K562 (cell line): ENCODE measurements at regions not wholly inside any gene's neighbourhood (a gene's known extent, or its start where the extent isn't known, plus 50 kb on each side); places are given as distances from the start of the nearest gene placed in this dataset.

Source experiments
- ATAC-seq: fragments of 200-7000 bp; cut with Tn5 transposase; 3 replicates; pipeline ENCODE4 v1.9.1; 2020; ENCODE audit warnings: moderate library complexity
- BruUV-seq: library from RNA; stranded (reverse); fragments of 400-500 nt; replicated peaks from 2 replicates; lab custom pipeline; 2021; lab: Mats Ljungman, UMichigan
- CTCF ChIA-PET: fragments of 300-600 bp; formaldehyde crosslinking; extraction: SDS; loops from one replicate; lab custom pipeline; 2021; ENCODE audit warnings: low intra/inter-chr PET ratio; lab: Yijun Ruan, JAX
- POLR2A ChIA-PET: fragments of 300-600, 350-650 bp; sonication (Branson Sonifier 250); formaldehyde crosslinking; extraction: SDS; loops from one replicate; lab custom pipeline; 2021; ENCODE audit warnings: antibody characterized with exemption, inconsistent platforms; lab: Yijun Ruan, JAX
- DNase-seq, 4 experiments: peaks; one replicate each; pipeline versions ENCODE4 v3.0.0 to v3.0.0-alpha.2; 2011 to 2018; ENCODE audit warnings: low spot score in 3 of 4, mixed read lengths in 3 of 4; ENCODE audit errors: extremely low read depth in 1 of 4
- FAIRE-seq: peaks from 2 replicates; lab custom pipeline; 2011; peaks lifted over from hg19 to GRCh38; lab: Jason Lieb, UNC
- H2AFZ ChIP-seq: 2 replicates; pipeline ENCODE4 v1.6.0; 2011; ENCODE audit warnings: low read depth, low read length, control low read depth, inconsistent platforms
- H3K27ac ChIP-seq: fragments of 200-600 bp; 3 replicates; pipeline ENCODE4 v1.8.0; 2011; ENCODE audit warnings: low read depth, mild to moderate bottlenecking, control low read depth, inconsistent platforms, low read length, moderate library complexity, mixed read lengths; ENCODE audit errors: extremely low read depth
- H3K27me3 ChIP-seq, 2 experiments: fragments of 300-600 bp in 1 of 2; 2 replicates in 1 of 2; 3 replicates in 1 of 2; pipeline versions ENCODE4 v1.6.0 to v1.8.0; 2011; ENCODE audit warnings: inconsistent platforms in 2 of 2, low read length in 2 of 2, mild to moderate bottlenecking in 1 of 2, mixed read lengths in 1 of 2, moderate library complexity in 1 of 2; ENCODE audit not compliant: control insufficient read depth in 2 of 2, insufficient read depth in 2 of 2
- H3K36me3 ChIP-seq: fragments of 300-600 bp; 3 replicates; pipeline ENCODE4 v1.8.0; 2011; ENCODE audit warnings: mild to moderate bottlenecking, low read length, inconsistent platforms; ENCODE audit not compliant: control insufficient read depth, insufficient read depth
- H3K4me1 ChIP-seq, 2 experiments: fragments of 200-600 bp in 1 of 2; replicated peaks in 1 of 2; 2 replicates in 1 of 2; 3 replicates in 1 of 2; pipeline versions ENCODE4 v1.5.1 to v1.8.0; 2011; ENCODE audit warnings: inconsistent platforms in 2 of 2, low read length in 2 of 2, mild to moderate bottlenecking in 1 of 2, mixed read lengths in 1 of 2, moderate library complexity in 1 of 2; ENCODE audit not compliant: control insufficient read depth in 2 of 2, insufficient read depth in 2 of 2
- H3K4me2 ChIP-seq: 2 replicates; pipeline ENCODE4 v1.6.1; 2011; ENCODE audit warnings: low read length, control low read depth, inconsistent platforms, mixed read lengths; ENCODE audit not compliant: insufficient read depth
- H3K4me3 ChIP-seq: fragments of 200-600 bp; sonication (generic), shearing (Covaris generic); 2 replicates; pipeline ENCODE4 v1.5.1; 2016; ENCODE audit warnings: control low read depth, inconsistent platforms
- H3K79me2 ChIP-seq: fragments of 200-600 bp; 3 replicates; pipeline ENCODE4 v1.8.0; 2011; ENCODE audit warnings: low read length, inconsistent platforms; ENCODE audit not compliant: control insufficient read depth, insufficient read depth
- H3K9ac ChIP-seq, 2 experiments: 2 replicates each; pipeline versions ENCODE4 v1.6.0 to v1.6.1; 2011; ENCODE audit warnings: low read depth in 2 of 2, low read length in 2 of 2, control low read depth in 1 of 2, inconsistent platforms in 1 of 2, mild to moderate bottlenecking in 1 of 2, mixed read lengths in 1 of 2; ENCODE audit not compliant: insufficient read depth in 1 of 2
- H3K9me1 ChIP-seq: one replicate; pipeline ENCODE4 v1.6.0; 2011; ENCODE audit warnings: inconsistent platforms, mild to moderate bottlenecking, low read length, moderate library complexity; ENCODE audit not compliant: control insufficient read depth, insufficient read depth
- H3K9me3 ChIP-seq: replicated peaks from 2 replicates; pipeline ENCODE4 v1.5.1; 2011; ENCODE audit warnings: low read depth, low read length, inconsistent platforms; ENCODE audit not compliant: control insufficient read depth, insufficient read depth
- H4K20me1 ChIP-seq: replicated peaks from 2 replicates; pipeline ENCODE4 v1.6.1; 2011; ENCODE audit warnings: low read length, inconsistent platforms, mixed read lengths; ENCODE audit not compliant: control insufficient read depth, insufficient read depth
- CBX8 ChIP-seq: fragments of 200-600 bp; sonication (generic); IDR thresholded peaks from 2 replicates; pipeline ENCODE4 v1.6.1; 2012; ENCODE audit warnings: borderline replicate concordance, mixed run types, low read depth, mild to moderate bottlenecking, moderate library complexity, mixed read lengths, low read length, control low read depth, inconsistent platforms; ENCODE audit not compliant: poor library complexity, severe bottlenecking; ENCODE audit errors: extremely low read depth
- DMBX1 ChIP-seq: fragments of 250-450 bp; sonication (Bioruptor Pico); IDR thresholded peaks from 2 replicates; pipeline ENCODE4 v1.8.0; 2022; ENCODE audit warnings: inconsistent platforms, mild to moderate bottlenecking, moderate library complexity, borderline replicate concordance
- GMEB1 ChIP-seq: fragments of 250-450 bp; sonication (Bioruptor Pico); IDR thresholded peaks from 2 replicates; pipeline ENCODE4 v1.4.0; 2020; ENCODE audit warnings: mild to moderate bottlenecking
- HBP1 ChIP-seq: fragments of 450-650 bp; formaldehyde crosslinking; IDR thresholded peaks from 2 replicates; pipeline ENCODE4 v1.4.0; 2022; ENCODE audit warnings: missing genetic modification characterization
- MCM3 ChIP-seq: fragments of 450-650 bp; IDR thresholded peaks from 2 replicates; pipeline ENCODE4 v1.6.1; 2016
- MNT ChIP-seq, 2 experiments: fragments of 450-650 bp; conservative IDR thresholded peaks; 2 replicates each; pipeline ENCODE4 v1.6.1; 2017; ENCODE audit warnings: mild to moderate bottlenecking in 2 of 2, moderate library complexity in 2 of 2
- NFXL1 ChIP-seq: fragments of 450-650 bp; formaldehyde crosslinking; IDR thresholded peaks from 2 replicates; pipeline ENCODE4 v1.4.0; 2021; ENCODE audit warnings: mild to moderate bottlenecking
- VEZF1 ChIP-seq: fragments of 200-800 bp; sonication (Bioruptor generic); IDR thresholded peaks from 2 replicates; pipeline ENCODE4 v1.6.1; 2017; ENCODE audit warnings: missing genetic modification characterization, missing compliant biosample characterization
- ZFP30 ChIP-seq: fragments of 250-450 bp; sonication (Bioruptor Pico); IDR thresholded peaks from 2 replicates; pipeline ENCODE4 v1.8.0; 2022; ENCODE audit warnings: moderate library complexity, mild to moderate bottlenecking, inconsistent platforms, borderline replicate concordance
- ZNF316 ChIP-seq: fragments of 450-650 bp; IDR thresholded peaks from 2 replicates; pipeline ENCODE4 v1.6.1; 2016
- ZNF398 ChIP-seq: fragments of 250-450 bp; sonication (Bioruptor Pico); IDR thresholded peaks from 2 replicates; pipeline ENCODE4 v1.8.0; 2021; ENCODE audit warnings: moderate library complexity, mild to moderate bottlenecking, inconsistent platforms
- ZNF76 ChIP-seq: fragments of 250-450 bp; sonication (Bioruptor Pico); IDR thresholded peaks from 2 replicates; pipeline ENCODE4 v1.4.0; 2020; ENCODE audit warnings: mild to moderate bottlenecking, moderate library complexity, borderline replicate concordance
- ZSCAN32 ChIP-seq: fragments of 450-650 bp; formaldehyde crosslinking; IDR thresholded peaks from 2 replicates; pipeline ENCODE4 v1.4.0; 2020; ENCODE audit warnings: mild to moderate bottlenecking, moderate library complexity
- in situ Hi-C: fragments of 300-500 bp; cut with MboI; formaldehyde crosslinking; loops from 4 replicates; pipeline ENCODE4 v1.15.0; 2018; ENCODE audit warnings: inconsistent platforms, mixed read lengths
- intact Hi-C: fragments of 100-400 bp; cut with micrococcal nuclease; formaldehyde crosslinking; loops from 2 replicates; pipeline ENCODE4 v1.14.2; 2022

GRCh38 chr22:22121445-22121844 is 123.1 kb upstream of the VPREB1 start:
- in situ Hi-C loops: no loop called here
- POLR2A ChIA-PET: interaction anchor here (1.0 to 5.4 kb wide), 5 partner anchors 8 to 336 kb away, joined by 5 to 67 read pairs (median 5); no protein-coding TSS in a partner anchor
- 0 out of 2 replicates have a peak, but pooled peaks have one; percentile 12 for TF ChIP-seq ZFP30 (CRISPR knock-in tag)
- TF ChIP-seq CBX8: peak; percentile 48
- TF ChIP-seq MCM3: no peak
- TF ChIP-seq ZSCAN32 (CRISPR knock-in tag): no peak
- TF ChIP-seq ZNF316: peak; percentile 47; the same call in 1 of the 2 replicates
- TF ChIP-seq ZNF398 (CRISPR knock-in tag): peak; percentile 38; the same call in 1 of the 2 replicates
- 0 out of 4 replicates have a peak, but pooled peaks of 1 of the 2 experiments have one; percentile 0 for TF ChIP-seq MNT (conservative IDR thresholded peaks at IDR 0.05)
- 0 out of 2 replicates have a peak, but pooled peaks have one; percentile 16 for TF ChIP-seq GMEB1 (CRISPR knock-in tag)
- TF ChIP-seq NFXL1: 0 out of 2 replicates have a peak, but pooled peaks have one; percentile 23
- 0 out of 2 replicates have a peak, but pooled peaks have one; percentile 36 for TF ChIP-seq HBP1 (CRISPR knock-in tag)
- peak; percentile 76; the same call in 1 of the 2 replicates for TF ChIP-seq ZNF76
- TF ChIP-seq DMBX1: peak; percentile 24; the same call in 1 of the 2 replicates
- TF ChIP-seq VEZF1: 0 out of 2 replicates have a peak, but pooled peaks have one; percentile 13

More at GRCh38 chr22:22121445-22121844, 123.1 kb upstream of the VPREB1 start:
- no peak for ATAC-seq
- no peak overlapping the region for H3K4me3 ChIP-seq
- H3K9me1 ChIP-seq: no peaks in the 10 kb centered on the region
- H3K27ac ChIP-seq: no peak overlapping the region
- intact Hi-C loops: no loop called here
- FAIRE-seq: no peak
- peaks cover 29 to 35% of the 10 kb centered on the region in 2 experiments for H3K27me3 ChIP-seq
- no peak for DNase-seq
- H3K4me2 ChIP-seq: no peak overlapping the region
- no peaks in the 10 kb centered on the region for H3K79me2 ChIP-seq
- H2AFZ ChIP-seq: no peak overlapping the region
- H4K20me1 ChIP-seq: no peaks in the 10 kb centered on the region
- no peaks in the 10 kb centered on the region for H3K9me3 ChIP-seq
- CTCF ChIA-PET: no interaction called here
- peaks cover 0 to 25% of the 10 kb centered on the region in 2 experiments; a peak in 1 of 5 replicates for H3K4me1 ChIP-seq
- H3K36me3 ChIP-seq: no peaks in the 10 kb centered on the region
- H3K9ac ChIP-seq: no peak overlapping the region
- BruUV-seq: no TSS peak
